Testis (tissue), 2 donors: ENCODE measurements at regions not wholly inside any gene's neighbourhood (a gene's known extent, or its start where the extent isn't known, plus 50 kb on each side); places are given as distances from the start of the nearest gene placed in this dataset.
"Not testable (repeated sequence)": the region's sequence is repeated elsewhere in the genome, so short reads cannot be mapped to it uniquely, and the experiment has no call there.

ENCODE experiments used
- CTCF ChIP-seq, 3 experiments: fragments of 450-650 bp in 2 of 3; fragments of 200-600 bp in 1 of 3; sonication (generic) in 1 of 3; IDR thresholded peaks; one replicate each; pipeline ENCODE4 v1.5.1; 2016 to 2019; ENCODE audit warnings: antibody characterized with exemption in 3 of 3, mild to moderate bottlenecking in 2 of 3, moderate library complexity in 1 of 3
- POLR2A ChIP-seq: fragments of 450-650 bp; IDR thresholded peaks from one replicate; pipeline ENCODE4 v1.6.1; 2017; ENCODE audit warnings: antibody characterized with exemption, mild to moderate bottlenecking, moderate library complexity

- not testable (repeated sequence) for TF ChIP-seq POLR2A; CTCF (IDR thresholded peaks at IDR 0.05)
These were observed 181.9 kb downstream of the SPATA31A6 start for GRCh38 chr9:42365244-42365945.
